Cardiac muscle cell (in vitro differentiated cells and primary cell): ENCODE measurements at regions not wholly inside any gene's neighbourhood (a gene's known extent, or its start where the extent isn't known, plus 50 kb on each side); places are given as distances from the start of the nearest gene placed in this dataset.
"Not testable (repeated sequence)": the region's sequence is repeated elsewhere in the genome, so short reads cannot be mapped to it uniquely, and the experiment has no call there.

Experiments used
- DNase-seq, 2 donors: peaks; one replicate each; pipeline versions ENCODE4 v3.0.0 to v3.0.0-alpha.2; 2010 to 2017; ENCODE audit warnings: low read depth in 1 of 2, low spot score in 1 of 2
- H3K27ac ChIP-seq: fragments of 200-600 bp; sonication (generic); 2 replicates; pipeline ENCODE4 v1.5.1; 2016
- H3K27me3 ChIP-seq: fragments of 200-600 bp; sonication (generic); 2 replicates; pipeline ENCODE4 v1.6.0; 2016; ENCODE audit warnings: control low read depth
- H3K36me3 ChIP-seq: fragments of 200-600 bp; sonication (generic); 2 replicates; pipeline ENCODE4 v1.5.1; 2016; ENCODE audit warnings: control low read depth
- H3K4me1 ChIP-seq: fragments of 200-600 bp; sonication (generic); 2 replicates; pipeline ENCODE4 v1.8.1; 2017; ENCODE audit warnings: low read depth, mild to moderate bottlenecking, mixed run types
- H3K4me3 ChIP-seq: fragments of 200-600 bp; sonication (generic); 2 replicates; pipeline ENCODE4 v1.5.1; 2016; ENCODE audit warnings: mild to moderate bottlenecking
- H3K9me3 ChIP-seq: fragments of 200-600 bp; sonication (generic); 2 replicates; pipeline ENCODE4 v1.5.1; 2017; ENCODE audit warnings: low read depth, mild to moderate bottlenecking, control low read depth
- CTCF ChIP-seq: IDR thresholded peaks from 2 replicates; pipeline ENCODE4 v1.5.1; 2012; ENCODE audit warnings: low read depth, mild to moderate bottlenecking, low read length

DNA sequence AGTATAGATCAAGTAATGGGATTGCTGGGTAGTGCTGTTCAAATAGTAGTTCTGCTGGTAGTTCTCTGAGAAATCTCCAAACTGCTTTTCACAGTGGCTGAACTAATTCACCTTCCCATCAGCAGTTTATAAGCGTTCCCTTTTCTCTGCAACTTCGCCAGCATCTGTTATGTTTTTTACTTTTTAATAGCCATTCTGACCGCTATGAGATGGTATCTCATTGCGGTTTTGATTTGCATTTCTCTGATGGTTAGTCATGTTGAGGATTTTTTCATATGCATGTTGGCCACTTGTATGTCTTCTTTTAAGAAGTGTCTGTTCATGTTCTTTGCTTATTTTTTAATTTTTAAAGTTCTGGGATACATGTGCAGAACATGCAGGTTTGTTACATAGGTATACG is 279.2 kb upstream of the NREP start:
- Histone ChIP-seq H3K27me3 (no peaks in the 10 kb centered on the region), H3K27ac (no peak overlapping the region), H3K36me3 (no peaks in the 10 kb centered on the region), H3K4me1 (no peaks in the 10 kb centered on the region), H3K4me3 (no peak overlapping the region), H3K9me3 (no peaks in the 10 kb centered on the region)
- TF ChIP-seq CTCF = no peak
- no peak for DNase-seq

DNA sequence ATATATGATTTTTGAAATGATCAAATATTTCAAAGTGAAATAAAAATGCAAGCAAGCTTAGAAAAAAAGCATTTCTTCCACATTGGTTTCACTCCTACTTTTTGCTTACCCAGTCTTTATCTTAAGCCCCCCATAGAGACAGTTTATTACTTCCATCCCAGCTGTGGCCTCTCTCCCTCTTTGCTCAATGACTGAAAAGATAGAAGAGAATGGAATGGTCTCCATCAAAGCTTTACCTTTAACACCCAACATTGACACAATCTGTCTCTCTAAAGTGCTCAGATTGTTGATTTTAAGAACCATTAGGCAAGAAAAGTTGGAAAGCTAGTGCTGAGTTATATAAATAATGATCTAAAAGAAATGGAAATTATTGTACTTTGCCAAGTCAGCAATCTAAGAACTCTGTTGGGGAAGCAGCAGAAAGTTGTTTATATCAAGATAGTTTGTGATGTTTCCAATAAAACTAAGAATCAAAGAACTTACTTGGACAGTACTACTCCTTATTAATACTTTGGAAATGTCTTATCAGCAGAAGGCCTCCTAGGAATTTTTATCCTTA is 277.5 kb upstream of the NREP start:
- Histone ChIP-seq H3K27me3 (no peaks in the 10 kb centered on the region), H3K4me1 (no peaks in the 10 kb centered on the region), H3K36me3 (no peaks in the 10 kb centered on the region), H3K27ac (no peak overlapping the region), H3K9me3 (no peaks in the 10 kb centered on the region), H3K4me3 (no peak overlapping the region)
- DNase-seq = no peak
- TF ChIP-seq CTCF = no peak

DNA sequence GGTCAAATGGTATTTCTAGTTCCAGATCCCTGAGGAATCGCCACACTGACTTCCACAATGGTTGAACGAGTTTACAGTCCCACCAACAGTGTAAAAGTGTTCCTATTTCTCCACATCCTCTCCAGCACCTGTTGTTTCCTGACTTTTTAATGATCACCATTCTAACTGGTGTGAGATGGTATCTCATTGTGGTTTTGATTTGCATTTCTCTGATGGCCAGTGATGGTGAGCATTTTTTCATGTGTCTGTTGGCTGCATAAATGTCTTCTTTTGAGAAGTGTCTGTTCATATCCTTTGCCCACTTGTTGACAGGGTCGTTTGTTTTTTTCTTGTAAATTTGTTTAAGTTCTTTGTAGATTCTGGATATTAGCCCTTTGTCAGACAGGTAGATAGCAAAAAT is 269.9 kb upstream of the NREP start:
- H3K27ac ChIP-seq, DNase-seq, H3K27me3 ChIP-seq, H3K36me3 ChIP-seq, H3K9me3 ChIP-seq, H3K4me1 ChIP-seq, H3K4me3 ChIP-seq: not testable (repeated sequence)

GRCh38 chr5:112025757-112026156 is 268.8 kb upstream of the NREP start:
- H3K4me3 ChIP-seq = no peak overlapping the region
- no peaks in the 10 kb centered on the region for H3K27me3 ChIP-seq
- H3K4me1 ChIP-seq = no peaks in the 10 kb centered on the region
- no peaks in the 10 kb centered on the region for H3K9me3 ChIP-seq
- no peaks in the 10 kb centered on the region for H3K36me3 ChIP-seq
- H3K27ac ChIP-seq = no peak overlapping the region
- DNase-seq = no peak
- TF ChIP-seq CTCF = no peak

DNA sequence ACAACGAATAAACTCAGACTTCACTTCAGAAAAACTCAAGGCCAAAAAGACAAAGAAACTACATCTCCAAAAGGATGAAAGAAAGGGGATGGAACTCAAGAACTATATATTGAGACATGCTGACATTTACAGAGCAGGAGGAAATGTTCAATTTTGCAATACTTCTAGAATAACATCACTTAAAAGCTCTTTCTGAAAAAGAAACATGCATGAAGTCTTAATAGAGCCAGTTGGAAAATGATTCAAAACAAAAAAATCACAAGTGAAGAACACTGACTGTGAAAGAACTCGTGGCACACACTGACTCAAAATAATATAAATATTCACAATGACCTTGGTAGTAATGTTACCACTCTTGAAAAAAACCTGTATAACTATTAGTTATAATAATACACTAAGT is 267.8 kb upstream of the NREP start:
- no peak for DNase-seq
- Histone ChIP-seq H3K4me1 (no peaks in the 10 kb centered on the region), H3K36me3 (no peaks in the 10 kb centered on the region), H3K27me3 (no peaks in the 10 kb centered on the region), H3K9me3 (no peaks in the 10 kb centered on the region), H3K4me3 (no peak overlapping the region), H3K27ac (no peak overlapping the region)
- no peak for TF ChIP-seq CTCF

DNA sequence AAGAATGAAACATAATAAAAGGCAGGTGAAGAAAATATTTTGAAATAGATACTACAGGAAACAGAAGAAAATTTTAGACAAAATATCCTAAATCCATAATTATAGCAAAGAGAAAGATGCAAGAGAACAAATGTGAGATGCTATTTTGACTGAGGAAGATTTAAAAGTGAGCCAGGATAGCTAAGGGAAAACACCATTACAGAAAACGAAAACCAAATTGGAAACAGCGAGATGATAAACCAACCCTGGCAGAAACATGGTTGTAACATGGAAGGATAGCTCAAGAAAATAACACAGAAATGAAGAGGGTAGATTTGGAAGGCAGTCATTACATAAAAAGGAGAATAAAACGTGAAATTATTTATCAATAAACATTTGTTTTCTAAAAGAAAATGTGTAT is 267.2 kb upstream of the NREP start:
- H3K27me3 ChIP-seq = no peaks in the 10 kb centered on the region
- H3K36me3 ChIP-seq = no peaks in the 10 kb centered on the region
- no peaks in the 10 kb centered on the region for H3K9me3 ChIP-seq
- DNase-seq = no peak
- H3K4me1 ChIP-seq = no peaks in the 10 kb centered on the region
- H3K27ac ChIP-seq = no peak overlapping the region
- no peak for TF ChIP-seq CTCF
- H3K4me3 ChIP-seq = no peak overlapping the region
